ENCODE measurements at regions not wholly inside any gene's neighbourhood (a gene's known extent, or its start where the extent isn't known, plus 50 kb on each side); places are given as distances from the start of the nearest gene placed in this dataset.

- TF ChIP-seq ARID4B (CRISPR knock-in tag; IDR thresholded peaks at IDR 0.05): no peak
- TF ChIP-seq, protein P1, sequence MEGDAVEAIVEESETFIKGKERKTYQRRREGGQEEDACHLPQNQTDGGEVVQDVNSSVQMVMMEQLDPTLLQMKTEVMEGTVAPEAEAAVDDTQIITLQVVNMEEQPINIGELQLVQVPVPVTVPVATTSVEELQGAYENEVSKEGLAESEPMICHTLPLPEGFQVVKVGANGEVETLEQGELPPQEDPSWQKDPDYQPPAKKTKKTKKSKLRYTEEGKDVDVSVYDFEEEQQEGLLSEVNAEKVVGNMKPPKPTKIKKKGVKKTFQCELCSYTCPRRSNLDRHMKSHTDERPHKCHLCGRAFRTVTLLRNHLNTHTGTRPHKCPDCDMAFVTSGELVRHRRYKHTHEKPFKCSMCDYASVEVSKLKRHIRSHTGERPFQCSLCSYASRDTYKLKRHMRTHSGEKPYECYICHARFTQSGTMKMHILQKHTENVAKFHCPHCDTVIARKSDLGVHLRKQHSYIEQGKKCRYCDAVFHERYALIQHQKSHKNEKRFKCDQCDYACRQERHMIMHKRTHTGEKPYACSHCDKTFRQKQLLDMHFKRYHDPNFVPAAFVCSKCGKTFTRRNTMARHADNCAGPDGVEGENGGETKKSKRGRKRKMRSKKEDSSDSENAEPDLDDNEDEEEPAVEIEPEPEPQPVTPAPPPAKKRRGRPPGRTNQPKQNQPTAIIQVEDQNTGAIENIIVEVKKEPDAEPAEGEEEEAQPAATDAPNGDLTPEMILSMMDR (IDR thresholded peaks at IDR 0.05 in 2 of 3, conservative IDR thresholded peaks at IDR 0.05 in 1 of 3; ENCODE audit: insufficient read depth in 2 of 3, low read depth in 1 of 3, low read length in 3 of 3): no peak
- TF ChIP-seq BCOR (IDR thresholded peaks at IDR 0.05): no peak
- TF ChIP-seq, protein P2, sequence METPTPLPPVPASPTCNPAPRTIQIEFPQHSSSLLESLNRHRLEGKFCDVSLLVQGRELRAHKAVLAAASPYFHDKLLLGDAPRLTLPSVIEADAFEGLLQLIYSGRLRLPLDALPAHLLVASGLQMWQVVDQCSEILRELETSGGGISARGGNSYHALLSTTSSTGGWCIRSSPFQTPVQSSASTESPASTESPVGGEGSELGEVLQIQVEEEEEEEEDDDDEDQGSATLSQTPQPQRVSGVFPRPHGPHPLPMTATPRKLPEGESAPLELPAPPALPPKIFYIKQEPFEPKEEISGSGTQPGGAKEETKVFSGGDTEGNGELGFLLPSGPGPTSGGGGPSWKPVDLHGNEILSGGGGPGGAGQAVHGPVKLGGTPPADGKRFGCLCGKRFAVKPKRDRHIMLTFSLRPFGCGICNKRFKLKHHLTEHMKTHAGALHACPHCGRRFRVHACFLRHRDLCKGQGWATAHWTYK (CRISPR knock-in tag; IDR thresholded peaks at IDR 0.05): no peak
- TF ChIP-seq ARNT (IDR thresholded peaks at IDR 0.05): no peak
- no peak for TF ChIP-seq ZNF12 (CRISPR knock-in tag; IDR thresholded peaks at IDR 0.05)
- no peak for TF ChIP-seq ZBTB43 (CRISPR knock-in tag; IDR thresholded peaks at IDR 0.05)
- TF ChIP-seq CBFB (CRISPR knock-in tag; IDR thresholded peaks at IDR 0.05): no peak
- TF ChIP-seq, protein P3, sequence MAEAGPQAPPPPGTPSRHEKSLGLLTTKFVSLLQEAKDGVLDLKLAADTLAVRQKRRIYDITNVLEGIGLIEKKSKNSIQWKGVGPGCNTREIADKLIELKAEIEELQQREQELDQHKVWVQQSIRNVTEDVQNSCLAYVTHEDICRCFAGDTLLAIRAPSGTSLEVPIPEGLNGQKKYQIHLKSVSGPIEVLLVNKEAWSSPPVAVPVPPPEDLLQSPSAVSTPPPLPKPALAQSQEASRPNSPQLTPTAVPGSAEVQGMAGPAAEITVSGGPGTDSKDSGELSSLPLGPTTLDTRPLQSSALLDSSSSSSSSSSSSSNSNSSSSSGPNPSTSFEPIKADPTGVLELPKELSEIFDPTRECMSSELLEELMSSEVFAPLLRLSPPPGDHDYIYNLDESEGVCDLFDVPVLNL (CRISPR knock-in tag; IDR thresholded peaks at IDR 0.05; ENCODE audit: low read depth): no peak
- TF ChIP-seq ZNF76 (CRISPR knock-in tag; IDR thresholded peaks at IDR 0.05; ENCODE audit: borderline replicate concordance): no peak
- TF ChIP-seq ZNF184 (CRISPR knock-in tag; IDR thresholded peaks at IDR 0.05): no peak
- no peak for TF ChIP-seq SAP30 (IDR thresholded peaks at IDR 0.05; ENCODE audit: borderline replicate concordance, insufficient read depth, low read depth, low read length, poor library complexity, severe bottlenecking)
- TF ChIP-seq, protein P4, sequence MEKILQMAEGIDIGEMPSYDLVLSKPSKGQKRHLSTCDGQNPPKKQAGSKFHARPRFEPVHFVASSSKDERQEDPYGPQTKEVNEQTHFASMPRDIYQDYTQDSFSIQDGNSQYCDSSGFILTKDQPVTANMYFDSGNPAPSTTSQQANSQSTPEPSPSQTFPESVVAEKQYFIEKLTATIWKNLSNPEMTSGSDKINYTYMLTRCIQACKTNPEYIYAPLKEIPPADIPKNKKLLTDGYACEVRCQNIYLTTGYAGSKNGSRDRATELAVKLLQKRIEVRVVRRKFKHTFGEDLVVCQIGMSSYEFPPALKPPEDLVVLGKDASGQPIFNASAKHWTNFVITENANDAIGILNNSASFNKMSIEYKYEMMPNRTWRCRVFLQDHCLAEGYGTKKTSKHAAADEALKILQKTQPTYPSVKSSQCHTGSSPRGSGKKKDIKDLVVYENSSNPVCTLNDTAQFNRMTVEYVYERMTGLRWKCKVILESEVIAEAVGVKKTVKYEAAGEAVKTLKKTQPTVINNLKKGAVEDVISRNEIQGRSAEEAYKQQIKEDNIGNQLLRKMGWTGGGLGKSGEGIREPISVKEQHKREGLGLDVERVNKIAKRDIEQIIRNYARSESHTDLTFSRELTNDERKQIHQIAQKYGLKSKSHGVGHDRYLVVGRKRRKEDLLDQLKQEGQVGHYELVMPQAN (IDR thresholded peaks at IDR 0.05; ENCODE audit: borderline replicate concordance): no peak
Measured at GRCh38 chr14:56742391-56742878, 67.8 kb downstream of the OTX2 start (continued).

Data from K562 (cell line).